Forelimb muscle (tissue), 1 donor: ENCODE measurements at regions not wholly inside any gene's neighbourhood (a gene's known extent, or its start where the extent isn't known, plus 50 kb on each side); places are given as distances from the start of the nearest gene placed in this dataset.

Source experiments
- DNase-seq: peaks from one replicate; pipeline ENCODE4 v3.0.0-alpha.2; 2013; ENCODE audit warnings: low read depth

DNA sequence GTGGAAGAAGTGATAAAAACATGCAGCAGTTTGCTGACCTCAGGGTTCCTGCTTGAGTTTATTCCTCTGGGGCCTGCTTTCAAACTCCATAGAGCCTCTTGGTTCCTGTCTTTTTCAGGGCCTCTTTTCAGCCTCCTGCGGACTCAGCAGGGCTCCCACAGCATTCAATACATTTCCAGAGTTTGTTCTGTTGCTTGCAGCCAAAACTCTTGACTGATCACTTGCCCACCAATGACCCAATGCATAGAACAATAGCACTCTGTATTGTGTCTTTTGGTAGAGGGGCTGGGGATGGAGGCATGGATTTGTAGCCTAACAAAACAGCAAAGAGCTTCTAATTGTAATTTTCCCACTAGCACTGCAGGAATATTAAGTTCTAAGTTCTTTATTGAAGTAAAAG lies 50.8 kb upstream of the CREB5 start:
- no peak for DNase-seq

DNA sequence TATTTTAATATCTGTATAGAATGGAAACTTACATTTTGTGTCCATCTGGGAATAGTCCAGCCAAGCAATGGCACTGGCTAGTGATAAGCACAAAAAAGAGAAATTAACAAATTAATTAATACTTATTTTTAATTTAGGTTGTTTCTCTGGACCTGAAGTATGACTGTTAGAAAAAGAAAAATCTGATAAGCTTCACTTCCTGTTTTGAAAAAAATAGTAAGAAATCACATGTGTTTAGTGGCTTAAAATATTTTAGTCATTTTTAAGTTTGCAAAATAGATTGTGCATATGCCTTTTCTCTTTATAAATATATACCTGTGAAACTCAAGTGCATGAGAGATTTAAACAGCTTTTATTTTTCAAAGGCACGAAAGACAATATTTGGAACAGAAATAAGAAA lies 50.1 kb upstream of the CREB5 start:
- DNase-seq = no peak
